ENCODE measurements at regions not wholly inside any gene's neighbourhood (a gene's known extent, or its start where the extent isn't known, plus 50 kb on each side); places are given as distances from the start of the nearest gene placed in this dataset.
A peak's percentile ranks its signal among the peaks of the same experiment; 100 is the strongest.

GRCh38 chr2:5403392-5403791 is 288.8 kb upstream of the SOX11 start:
- DNase-seq (ENCODE audit: low read depth) = no peak

DNA sequence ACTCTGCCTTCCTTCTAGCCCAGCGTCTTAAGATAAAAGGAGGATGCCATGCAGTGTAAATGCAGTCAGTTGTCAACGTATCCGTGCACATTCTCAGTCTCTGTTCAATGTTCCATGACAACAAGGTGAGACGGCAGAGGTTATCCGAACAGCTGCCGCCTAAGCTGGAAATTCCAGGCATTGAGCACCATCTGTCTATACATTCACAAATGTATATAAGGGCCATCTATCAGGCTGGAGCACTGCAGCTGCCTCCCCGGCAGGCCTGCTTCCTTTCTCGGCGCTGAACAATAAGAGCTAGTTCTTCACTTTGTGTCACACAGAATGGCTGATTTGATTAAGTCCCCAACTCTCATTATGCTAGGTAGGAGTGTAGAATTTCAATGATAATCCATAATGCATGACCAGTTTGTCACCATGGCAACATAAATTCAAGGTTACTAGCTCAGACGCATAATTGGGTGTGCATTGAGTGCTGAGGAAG is 282.2 kb upstream of the SOX11 start:
- DNase-seq (ENCODE audit: low read depth) = no peak

GRCh38 chr2:5410991-5411700 is 281.0 kb upstream of the SOX11 start:
- no peak for DNase-seq (ENCODE audit: low read depth)

GRCh38 chr2:5412001-5412400 is 280.2 kb upstream of the SOX11 start:
- no peak for DNase-seq (ENCODE audit: low read depth)

DNA sequence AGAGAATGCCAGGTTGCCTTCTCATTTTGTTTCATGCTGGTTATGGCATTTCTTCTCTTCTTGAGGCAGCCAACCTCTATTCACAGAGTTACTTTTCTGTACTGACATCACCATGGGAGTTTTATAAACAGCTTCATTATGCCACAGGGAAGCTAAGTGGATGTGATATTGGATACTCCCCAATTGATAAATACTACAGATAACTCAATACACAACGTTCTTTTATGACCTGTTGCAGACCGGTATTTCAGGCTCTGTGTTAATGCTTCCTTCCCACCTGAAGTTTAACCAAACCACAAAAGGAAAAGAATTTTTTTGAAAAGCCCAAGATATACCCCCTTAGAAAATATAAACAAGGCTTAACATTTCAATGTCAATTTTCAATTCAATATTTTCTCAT is 258.3 kb upstream of the SOX11 start:
- DNase-seq (ENCODE audit: low read depth) = no peak

GRCh38 chr2:5437375-5437774 is 254.8 kb upstream of the SOX11 start:
- no peak for DNase-seq (ENCODE audit: low read depth)

GRCh38 chr2:5440174-5440573 is 252.0 kb upstream of the SOX11 start:
- DNase-seq (ENCODE audit: low read depth) = no peak

GRCh38 chr2:5442736-5443135 is 249.4 kb upstream of the SOX11 start:
- DNase-seq (ENCODE audit: low read depth) = no peak

DNA sequence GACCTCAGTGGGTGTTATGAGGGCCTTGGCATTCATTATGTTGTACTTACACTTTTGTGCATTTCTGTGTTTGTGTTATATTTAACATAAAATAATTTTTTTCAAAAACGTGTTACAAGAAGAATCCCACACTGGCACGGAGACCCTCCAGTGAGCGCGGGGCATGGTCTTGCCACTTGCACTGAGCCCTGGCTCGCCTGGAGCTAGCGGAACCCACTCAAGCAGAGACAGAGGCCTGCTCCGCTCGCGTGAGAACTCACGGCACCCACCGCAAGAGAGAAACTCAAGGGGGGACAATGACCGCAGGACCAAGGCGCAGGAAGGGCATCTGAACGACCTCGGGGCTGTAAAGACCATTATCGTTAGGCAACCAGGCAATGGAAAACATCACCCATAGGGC is 248.0 kb upstream of the SOX11 start:
- no peak for DNase-seq (ENCODE audit: low read depth)

DNA sequence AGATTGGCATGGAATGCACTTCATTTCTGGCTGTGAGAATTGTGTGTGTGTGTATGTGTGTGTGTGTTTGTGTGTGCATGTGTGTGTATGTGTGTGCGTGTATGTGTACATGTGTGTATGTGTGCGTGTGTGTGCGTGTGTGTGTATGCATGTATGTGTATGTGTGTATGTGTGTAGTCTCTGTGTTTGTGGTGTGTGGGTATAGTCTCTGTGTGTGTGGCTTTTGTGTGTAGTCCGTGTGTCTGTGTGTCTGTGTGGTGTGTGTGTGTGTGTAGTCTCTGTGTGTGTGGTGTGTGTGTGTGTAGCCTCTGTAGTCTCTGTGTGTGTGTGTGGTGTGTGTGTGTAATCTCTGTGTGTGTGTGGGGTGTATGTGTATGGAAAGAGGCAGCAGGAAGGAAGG is 247.3 kb upstream of the SOX11 start:
- DNase-seq (ENCODE audit: low read depth) = no peak

- DNase-seq (ENCODE audit: low read depth) = no peak
Measured at GRCh38 chr2:5449867-5450266, 242.3 kb upstream of the SOX11 start.

GRCh38 chr2:5453220-5454050 is 238.7 kb upstream of the SOX11 start:
- DNase-seq (ENCODE audit: low read depth) = no peak

GRCh38 chr2:5454051-5454390 is 238.2 kb upstream of the SOX11 start:
- no peak for DNase-seq (ENCODE audit: low read depth)

DNA sequence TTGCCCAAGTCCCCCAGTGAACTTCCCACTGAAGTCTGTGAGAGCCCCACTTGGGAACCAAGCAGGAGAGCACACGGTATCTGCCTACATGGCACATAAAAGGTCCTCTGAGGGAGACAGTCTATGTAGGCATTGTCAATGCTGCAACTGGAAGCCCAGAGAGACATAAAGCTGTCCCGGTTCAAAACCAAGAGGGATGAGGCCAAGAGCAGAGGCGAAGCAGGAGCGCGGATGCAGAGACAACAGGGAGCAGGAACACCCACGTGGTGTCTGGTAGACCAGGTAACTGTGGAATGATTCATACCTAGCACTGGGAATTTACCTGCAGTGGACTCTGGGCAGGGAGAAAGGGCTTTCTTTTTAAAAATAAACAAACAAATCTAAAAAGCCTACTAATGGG is 233.1 kb upstream of the SOX11 start:
- no peak for DNase-seq (ENCODE audit: low read depth)

- no peak for DNase-seq (ENCODE audit: low read depth)
Measured at GRCh38 chr2:5464657-5465056, 227.5 kb upstream of the SOX11 start.

- no peak for DNase-seq (ENCODE audit: low read depth)
Measured at GRCh38 chr2:5465859-5466258, 226.3 kb upstream of the SOX11 start.

- no peak for DNase-seq (ENCODE audit: low read depth)
Measured at GRCh38 chr2:5467178-5467905, 224.8 kb upstream of the SOX11 start.

GRCh38 chr2:5472673-5473072 is 219.5 kb upstream of the SOX11 start:
- DNase-seq (ENCODE audit: low read depth) = no peak

GRCh38 chr2:5473635-5474034 is 218.5 kb upstream of the SOX11 start:
- no peak for DNase-seq (ENCODE audit: low read depth)

- DNase-seq (ENCODE audit: low read depth) = no peak
Measured at GRCh38 chr2:5474716-5475115, 217.5 kb upstream of the SOX11 start.

DNA sequence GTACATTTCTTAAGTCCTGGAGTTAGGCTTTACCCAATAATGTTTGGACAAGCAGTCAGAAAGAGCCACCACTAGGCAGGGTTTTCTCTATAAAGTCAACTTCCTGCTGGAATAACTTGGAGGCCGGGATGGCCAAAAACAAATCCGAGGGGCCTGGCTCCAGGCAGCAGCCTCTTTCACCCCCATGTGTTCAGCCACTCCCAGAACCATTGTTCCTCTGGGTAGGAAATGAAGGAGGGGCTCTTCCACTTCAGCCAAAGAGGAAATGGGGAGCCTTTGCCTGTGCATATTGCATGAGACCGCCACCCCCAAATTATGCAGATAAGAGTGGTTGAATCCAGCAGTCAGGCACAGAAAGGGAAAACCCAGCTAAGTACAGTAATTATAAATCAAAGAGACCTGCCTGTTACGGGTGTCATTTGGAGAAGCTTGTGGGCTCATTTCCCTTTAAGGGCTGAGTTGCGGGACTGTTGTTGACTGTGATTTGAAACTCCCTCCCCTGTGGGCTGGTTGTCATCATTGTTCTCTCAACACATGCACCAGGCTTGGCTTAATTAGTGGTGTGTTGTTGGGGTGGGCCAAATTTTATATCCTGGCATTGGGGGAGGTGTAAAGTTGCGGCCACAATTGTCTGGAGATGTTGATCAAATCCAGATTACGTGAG is 212.8 kb upstream of the SOX11 start:
- DNase-seq (ENCODE audit: low read depth) = no peak

DNA sequence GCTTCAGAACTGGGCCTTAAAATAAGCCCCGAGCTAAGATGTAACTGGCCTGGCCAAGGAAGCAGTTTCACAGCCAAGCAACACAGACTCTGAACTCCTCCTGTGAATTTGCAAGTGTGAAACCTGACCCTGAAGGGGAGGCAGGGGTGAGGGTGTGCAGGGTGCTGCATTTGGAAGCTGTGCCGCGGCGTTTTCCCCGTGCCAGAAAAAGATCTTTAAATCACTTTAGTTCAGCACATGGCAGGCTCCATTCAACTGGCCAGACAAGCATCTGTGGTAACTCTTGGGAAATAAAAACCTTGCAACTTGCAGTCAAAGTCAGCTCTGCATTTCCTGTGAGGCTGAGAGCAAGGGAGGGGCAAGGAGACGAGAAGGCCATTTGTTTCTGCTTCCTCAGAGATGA is 209.3 kb upstream of the SOX11 start:
- DNase-seq (ENCODE audit: low read depth) = peak; percentile 0

Measured in fibroblast of the conjunctiva (primary cell).